ENCODE measurements at regions not wholly inside any gene's neighbourhood (a gene's known extent, or its start where the extent isn't known, plus 50 kb on each side); places are given as distances from the start of the nearest gene placed in this dataset.

DNA sequence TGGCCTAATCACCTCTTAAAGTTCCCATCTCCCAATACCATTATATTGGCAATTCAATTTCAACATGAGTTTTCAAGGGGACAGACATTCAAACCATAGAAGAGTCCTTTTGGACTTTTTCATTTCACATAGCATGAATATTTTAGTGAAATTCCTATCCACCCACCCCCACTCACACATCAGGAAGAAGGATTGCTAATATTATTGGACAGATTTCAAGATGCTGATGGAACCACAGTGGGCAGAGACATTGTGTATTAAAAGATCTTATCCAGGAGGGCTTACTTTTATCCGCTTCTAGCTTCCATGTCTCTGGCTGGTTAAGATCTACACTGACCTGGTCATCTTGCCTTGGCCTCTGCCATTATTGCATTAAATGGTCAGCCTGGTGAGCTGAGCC is 297.4 kb upstream of the ACVR2A start:
- ChIA-PET CTCF (no interaction called here), POLR2A (ENCODE audit: unreplicated experiment) (no interaction called here)
- Histone ChIP-seq H3K27ac (no peak overlapping the region), H2AFZ (no peak overlapping the region), H3K79me2 (ENCODE audit: low read depth) (no peaks in the 10 kb centered on the region), H3F3A (ENCODE audit: insufficient read depth, low read depth) (no peaks in the 10 kb centered on the region), H3K27me3 (ENCODE audit: insufficient read depth, low read depth) (no peaks in the 10 kb centered on the region), H3K4me2 (no peak overlapping the region), H3K4me1 (replicated peaks; ENCODE audit: insufficient read depth) (no peaks in the 10 kb centered on the region), H3K36me3 (ENCODE audit: low read depth) (no peaks in the 10 kb centered on the region), H3K4me3 (no peak overlapping the region), H4K20me1 (ENCODE audit: insufficient read depth) (no peaks in the 10 kb centered on the region), H3K9me2 (ENCODE audit: insufficient read depth) (no peaks in the 10 kb centered on the region), H3K9me3 (ENCODE audit: insufficient read depth, low read depth) (no peaks in the 10 kb centered on the region)
- no TSS peak for BruUV-seq (replicated peaks)
- intact Hi-C loops (cut with micrococcal nuclease; ENCODE audit: unreplicated experiment) = no loop called here
- TF ChIP-seq EZH2 (IDR thresholded peaks at IDR 0.05; ENCODE audit: low read depth) = no peak
- TF ChIP-seq, protein P1, sequence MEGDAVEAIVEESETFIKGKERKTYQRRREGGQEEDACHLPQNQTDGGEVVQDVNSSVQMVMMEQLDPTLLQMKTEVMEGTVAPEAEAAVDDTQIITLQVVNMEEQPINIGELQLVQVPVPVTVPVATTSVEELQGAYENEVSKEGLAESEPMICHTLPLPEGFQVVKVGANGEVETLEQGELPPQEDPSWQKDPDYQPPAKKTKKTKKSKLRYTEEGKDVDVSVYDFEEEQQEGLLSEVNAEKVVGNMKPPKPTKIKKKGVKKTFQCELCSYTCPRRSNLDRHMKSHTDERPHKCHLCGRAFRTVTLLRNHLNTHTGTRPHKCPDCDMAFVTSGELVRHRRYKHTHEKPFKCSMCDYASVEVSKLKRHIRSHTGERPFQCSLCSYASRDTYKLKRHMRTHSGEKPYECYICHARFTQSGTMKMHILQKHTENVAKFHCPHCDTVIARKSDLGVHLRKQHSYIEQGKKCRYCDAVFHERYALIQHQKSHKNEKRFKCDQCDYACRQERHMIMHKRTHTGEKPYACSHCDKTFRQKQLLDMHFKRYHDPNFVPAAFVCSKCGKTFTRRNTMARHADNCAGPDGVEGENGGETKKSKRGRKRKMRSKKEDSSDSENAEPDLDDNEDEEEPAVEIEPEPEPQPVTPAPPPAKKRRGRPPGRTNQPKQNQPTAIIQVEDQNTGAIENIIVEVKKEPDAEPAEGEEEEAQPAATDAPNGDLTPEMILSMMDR (conservative IDR thresholded peaks at IDR 0.05) = no peak
- no peak for DNase-seq

DNA sequence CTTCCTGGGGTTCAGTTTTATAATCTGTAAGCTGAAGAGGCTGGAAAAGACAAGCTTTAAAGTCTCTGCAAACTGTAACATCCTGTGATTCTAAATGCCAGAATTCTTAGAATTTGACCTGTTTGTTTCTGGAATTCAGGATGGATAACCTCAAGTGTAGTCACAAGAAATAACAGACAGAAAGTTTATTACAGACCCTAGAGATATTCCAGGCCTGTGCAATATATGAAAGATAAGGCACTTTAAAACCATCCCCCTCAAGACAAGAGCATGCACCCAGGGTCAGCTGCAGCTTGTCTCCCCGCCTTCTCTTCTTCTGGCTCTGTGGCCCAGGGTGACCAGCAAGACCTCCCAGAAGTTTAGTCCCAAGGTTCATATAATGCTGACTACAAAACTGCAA is 298.7 kb upstream of the ACVR2A start:
- DNase-seq = no peak
- Histone ChIP-seq H3K27me3 (ENCODE audit: insufficient read depth, low read depth) (no peaks in the 10 kb centered on the region), H3K9me3 (ENCODE audit: insufficient read depth, low read depth) (no peaks in the 10 kb centered on the region), H3K4me1 (replicated peaks; ENCODE audit: insufficient read depth) (no peaks in the 10 kb centered on the region), H3F3A (ENCODE audit: insufficient read depth, low read depth) (no peaks in the 10 kb centered on the region), H2AFZ (no peak overlapping the region), H3K4me2 (no peak overlapping the region), H3K36me3 (ENCODE audit: low read depth) (no peaks in the 10 kb centered on the region), H3K79me2 (ENCODE audit: low read depth) (no peaks in the 10 kb centered on the region), H4K20me1 (ENCODE audit: insufficient read depth) (no peaks in the 10 kb centered on the region), H3K9me2 (ENCODE audit: insufficient read depth) (no peaks in the 10 kb centered on the region), H3K27ac (no peak overlapping the region), H3K4me3 (no peak overlapping the region)
- CTCF ChIA-PET = no interaction called here
- no TSS peak for BruUV-seq (replicated peaks)
- POLR2A ChIA-PET (ENCODE audit: unreplicated experiment) = no interaction called here
- TF ChIP-seq, protein P1 (conservative IDR thresholded peaks at IDR 0.05) = no peak
- intact Hi-C loops (cut with micrococcal nuclease; ENCODE audit: unreplicated experiment) = no loop called here

DNA sequence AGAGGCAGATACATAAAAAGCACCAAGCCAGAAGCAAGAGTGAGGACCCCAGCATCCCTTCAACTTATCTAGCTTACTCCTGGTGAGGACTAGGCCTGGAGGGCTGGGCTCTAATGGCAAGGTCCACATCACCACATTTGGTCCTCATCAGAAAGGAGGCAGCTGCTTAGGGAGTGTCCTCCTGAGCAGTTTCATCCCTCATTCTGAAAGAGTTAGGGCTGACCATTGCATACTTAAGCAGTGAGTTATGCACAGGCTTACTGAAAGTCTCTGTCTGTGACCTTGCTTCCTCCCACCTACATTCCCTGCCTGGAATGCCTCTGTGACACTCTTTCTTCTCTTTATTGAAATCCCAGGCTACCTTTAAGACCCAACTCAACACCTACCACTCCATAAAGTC is 301.8 kb upstream of the ACVR2A start:
- H3K79me2 ChIP-seq (ENCODE audit: low read depth) = no peaks in the 10 kb centered on the region
- no peak overlapping the region for H2AFZ ChIP-seq
- DNase-seq = no peak
- no peaks in the 10 kb centered on the region for H3K27me3 ChIP-seq (ENCODE audit: insufficient read depth, low read depth)
- no peaks in the 10 kb centered on the region for H3K4me1 ChIP-seq (replicated peaks; ENCODE audit: insufficient read depth)
- ChIA-PET POLR2A (ENCODE audit: unreplicated experiment) (no interaction called here), CTCF (no interaction called here)
- TF ChIP-seq EZH2 (IDR thresholded peaks at IDR 0.05; ENCODE audit: low read depth) = no peak
- TF ChIP-seq, protein P1 (conservative IDR thresholded peaks at IDR 0.05) = no peak
- H3K9me3 ChIP-seq (ENCODE audit: insufficient read depth, low read depth) = no peaks in the 10 kb centered on the region
- no peaks in the 10 kb centered on the region for H3K36me3 ChIP-seq (ENCODE audit: low read depth)
- BruUV-seq (replicated peaks) = no TSS peak
- intact Hi-C loops (cut with micrococcal nuclease; ENCODE audit: unreplicated experiment) = no loop called here
- no peak overlapping the region for H3K4me2 ChIP-seq
- H3K4me3 ChIP-seq = no peak overlapping the region
- H3K9me2 ChIP-seq (ENCODE audit: insufficient read depth) = no peaks in the 10 kb centered on the region
- H3K27ac ChIP-seq = no peak overlapping the region
- no peaks in the 10 kb centered on the region for H3F3A ChIP-seq (ENCODE audit: insufficient read depth, low read depth)
- H4K20me1 ChIP-seq (ENCODE audit: insufficient read depth) = no peaks in the 10 kb centered on the region
